Adrenal gland (tissue), 9 donors: ENCODE measurements at regions not wholly inside any gene's neighbourhood (a gene's known extent, or its start where the extent isn't known, plus 50 kb on each side); places are given as distances from the start of the nearest gene placed in this dataset.

Source experiments
- DNase-seq, 7 donors: peaks; one replicate each; pipeline ENCODE4 v3.0.0-alpha.2; 2019 to 2020
- H3K27ac ChIP-seq, 5 donors: fragments of 200-600 bp; sonication (generic) in 4 of 5; 1 replicate in 3 of 5; 2 replicates in 2 of 5; pipeline versions ENCODE4 v1.5.1 to v1.8.0; 2016 to 2020; ENCODE audit warnings: mild to moderate bottlenecking in 1 of 5
- H3K27me3 ChIP-seq: fragments of 200-600 bp; 2 replicates; pipeline ENCODE4 v1.8.0; 2021
- H3K36me3 ChIP-seq, 2 donors: fragments of 200-600 bp; replicated peaks in 1 of 2; 1 replicate in 1 of 2; 2 replicates in 1 of 2; pipeline versions ENCODE4 v1.5.1 to v1.8.0; 2018 to 2022
- H3K4me1 ChIP-seq, 2 donors: fragments of 200-600 bp; replicated peaks in 1 of 2; 1 replicate in 1 of 2; 2 replicates in 1 of 2; pipeline versions ENCODE4 v1.5.1 to v1.8.0; 2018 to 2021
- H3K4me3 ChIP-seq, 4 donors: fragments of 200-600 bp; sonication (generic) in 3 of 4; one replicate each; pipeline ENCODE4 v1.5.1; 2016 to 2018
- H3K9me3 ChIP-seq, 3 donors: fragments of 200-600 bp; sonication (generic) in 1 of 3; replicated peaks in 1 of 3; 1 replicate in 2 of 3; 2 replicates in 1 of 3; pipeline versions ENCODE4 v1.5.1 to v1.8.0; 2016 to 2021
- POLR2A ChIP-seq, 2 donors: fragments of 450-650 bp; IDR thresholded peaks; one replicate each; pipeline ENCODE4 v1.6.1; 2017; ENCODE audit warnings: antibody characterized with exemption in 2 of 2, mild to moderate bottlenecking in 2 of 2, moderate library complexity in 1 of 2
- WGBS, 4 donors: extraction: QIAGEN DNeasy Blood & Tissue Kit in 2 of 4; methylation state at CpG; one replicate each; pipeline versions ENCODE4 v1.1.5 to v1.1.7; 2013 to 2017; 5-methylcytosine and 5-hydroxymethylcytosine counted together
- intact Hi-C, 2 donors: fragments of 100-400 bp; cut with DNase I; formaldehyde crosslinking; loops; one replicate each; pipeline versions ENCODE4 v1.14.1 to v1.15.0; 2022 to 2023
- TF ChIP-seq, protein P1 (sequence below), 6 experiments: fragments of 450-650 bp in 4 of 6; fragments of 200-600 bp in 2 of 6; sonication (generic) in 1 of 6; IDR thresholded peaks; 1 replicate in 5 of 6; 2 replicates in 1 of 6; pipeline versions ENCODE4 v1.5.1 to v1.8.0; 2016 to 2021; ENCODE audit warnings: antibody characterized with exemption in 6 of 6, mild to moderate bottlenecking in 2 of 6, moderate library complexity in 1 of 6
- donor health status: healthy with polysubstance abuse.
- donor health status: Bipolar disorder and iron deficiency.
- donor health status: DM: yes; HTN: yes; CAD: no.
- donor health status: DM: no; HTN: no; CAD: no.
- donor health status: DM: no; HTN: no; CAD: no.

DNA sequence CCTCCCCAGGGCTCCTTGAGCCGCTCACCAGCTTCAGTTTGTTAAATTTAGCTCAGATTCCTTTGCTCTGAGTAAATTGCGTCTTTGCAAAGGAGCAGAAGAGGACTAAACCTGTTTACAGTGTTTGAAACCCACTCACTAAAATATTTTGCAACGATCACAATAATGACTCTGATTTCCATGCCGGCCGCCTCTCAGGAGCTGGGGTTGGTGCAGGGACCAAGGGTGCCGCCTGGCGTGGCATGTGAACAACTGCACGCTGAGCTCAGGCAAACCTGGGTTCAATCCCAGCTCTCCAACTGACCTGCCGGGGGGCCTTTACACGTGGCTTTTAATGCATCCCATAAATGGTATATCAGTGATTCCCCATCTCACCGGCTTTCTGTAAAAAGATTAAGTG, 68.7 kb upstream of the CACNA1A start:
- intact Hi-C loops = no loop called here
- TF ChIP-seq, protein P1, sequence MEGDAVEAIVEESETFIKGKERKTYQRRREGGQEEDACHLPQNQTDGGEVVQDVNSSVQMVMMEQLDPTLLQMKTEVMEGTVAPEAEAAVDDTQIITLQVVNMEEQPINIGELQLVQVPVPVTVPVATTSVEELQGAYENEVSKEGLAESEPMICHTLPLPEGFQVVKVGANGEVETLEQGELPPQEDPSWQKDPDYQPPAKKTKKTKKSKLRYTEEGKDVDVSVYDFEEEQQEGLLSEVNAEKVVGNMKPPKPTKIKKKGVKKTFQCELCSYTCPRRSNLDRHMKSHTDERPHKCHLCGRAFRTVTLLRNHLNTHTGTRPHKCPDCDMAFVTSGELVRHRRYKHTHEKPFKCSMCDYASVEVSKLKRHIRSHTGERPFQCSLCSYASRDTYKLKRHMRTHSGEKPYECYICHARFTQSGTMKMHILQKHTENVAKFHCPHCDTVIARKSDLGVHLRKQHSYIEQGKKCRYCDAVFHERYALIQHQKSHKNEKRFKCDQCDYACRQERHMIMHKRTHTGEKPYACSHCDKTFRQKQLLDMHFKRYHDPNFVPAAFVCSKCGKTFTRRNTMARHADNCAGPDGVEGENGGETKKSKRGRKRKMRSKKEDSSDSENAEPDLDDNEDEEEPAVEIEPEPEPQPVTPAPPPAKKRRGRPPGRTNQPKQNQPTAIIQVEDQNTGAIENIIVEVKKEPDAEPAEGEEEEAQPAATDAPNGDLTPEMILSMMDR (IDR thresholded peaks at IDR 0.05) = peak in 2 of 6 experiments; percentile 11 to 15
- no peak for TF ChIP-seq POLR2A (IDR thresholded peaks at IDR 0.05)
- no peak for DNase-seq
- H3K4me1 ChIP-seq = no peaks in the 10 kb centered on the region
- 45 to 52% (median 49%) methylated on average over 11 of the region's 11 CpGs for WGBS, 4 donors
- H3K9me3 ChIP-seq = no peaks in the 10 kb centered on the region
- no peak overlapping the region for H3K4me3 ChIP-seq
- H3K27ac ChIP-seq = no peak overlapping the region
- no peaks in the 10 kb centered on the region for H3K27me3 ChIP-seq
- no peaks in the 10 kb centered on the region for H3K36me3 ChIP-seq

DNA sequence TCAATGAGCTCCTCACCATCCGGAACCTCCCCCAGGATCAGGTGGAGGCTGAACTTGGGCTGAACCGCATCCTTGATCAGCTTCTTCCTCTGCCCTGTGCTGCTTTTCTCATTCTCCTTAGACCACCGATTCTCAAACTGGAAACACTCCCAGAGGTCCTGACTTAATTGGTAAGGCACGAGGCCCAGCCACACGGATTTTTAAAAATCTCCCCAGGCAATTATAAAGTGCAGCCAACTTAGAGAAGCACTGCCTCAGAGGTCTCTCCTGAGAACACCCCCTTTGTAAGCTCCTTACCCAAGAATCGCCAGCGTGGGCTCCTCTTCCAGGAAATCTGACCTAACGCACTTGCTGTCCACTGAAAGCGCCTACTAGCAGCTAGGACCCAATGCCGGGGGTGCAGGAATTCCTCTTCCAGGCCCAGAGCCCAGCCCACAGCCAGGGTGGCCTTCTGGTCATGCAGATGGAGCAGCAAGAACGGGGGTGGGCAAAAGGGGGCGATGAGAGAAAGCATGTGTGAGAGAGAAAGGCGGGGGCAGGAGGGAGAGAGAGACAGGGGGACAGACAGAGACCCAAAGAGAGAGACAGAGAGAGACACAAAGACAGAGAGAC, 66.9 kb upstream of the CACNA1A start:
- H3K27me3 ChIP-seq = no peaks in the 10 kb centered on the region
- TF ChIP-seq, protein P1 (IDR thresholded peaks at IDR 0.05) = no peak
- TF ChIP-seq POLR2A (IDR thresholded peaks at IDR 0.05) = no peak
- H3K9me3 ChIP-seq = no peaks in the 10 kb centered on the region
- H3K27ac ChIP-seq = no peak overlapping the region
- H3K36me3 ChIP-seq = no peaks in the 10 kb centered on the region
- no peak for DNase-seq
- intact Hi-C loops = no loop called here
- 35 to 45% (median 43%) methylated on average over 13 of the region's 13 CpGs for WGBS, 4 donors
- no peak overlapping the region for H3K4me3 ChIP-seq
- H3K4me1 ChIP-seq = no peaks in the 10 kb centered on the region

DNA sequence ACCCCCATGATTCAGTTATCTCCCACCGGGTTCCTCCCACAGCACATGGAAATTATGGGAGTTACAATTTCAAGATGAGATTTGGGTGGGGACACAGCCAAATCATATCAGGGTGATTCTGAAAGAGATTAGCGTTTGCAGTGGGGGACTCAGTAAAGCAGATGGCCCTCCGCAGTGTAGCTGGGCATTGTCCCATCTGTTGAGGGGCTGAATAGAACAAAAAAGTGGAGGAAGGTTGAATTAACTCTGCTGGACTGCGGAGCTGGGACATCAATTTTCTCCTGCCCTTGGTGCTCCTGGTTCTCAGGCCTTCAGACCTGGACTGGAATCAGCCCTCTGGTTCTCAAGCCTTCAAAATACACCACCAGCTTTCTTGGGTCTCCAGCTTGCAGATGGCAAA, 55.2 kb upstream of the CACNA1A start:
- DNase-seq = no peak
- Histone ChIP-seq H3K36me3 (no peaks in the 10 kb centered on the region), H3K27ac (no peak overlapping the region), H3K4me1 (no peaks in the 10 kb centered on the region), H3K27me3 (no peaks in the 10 kb centered on the region), H3K4me3 (no peak overlapping the region), H3K9me3 (no peaks in the 10 kb centered on the region)
- TF ChIP-seq, protein P1 (IDR thresholded peaks at IDR 0.05) = no peak
- no peak for TF ChIP-seq POLR2A (IDR thresholded peaks at IDR 0.05)
- WGBS, 4 donors = 81 to 95% (median 85%) methylated on average over 4 of the region's 4 CpGs
- intact Hi-C loops = no loop called here

DNA sequence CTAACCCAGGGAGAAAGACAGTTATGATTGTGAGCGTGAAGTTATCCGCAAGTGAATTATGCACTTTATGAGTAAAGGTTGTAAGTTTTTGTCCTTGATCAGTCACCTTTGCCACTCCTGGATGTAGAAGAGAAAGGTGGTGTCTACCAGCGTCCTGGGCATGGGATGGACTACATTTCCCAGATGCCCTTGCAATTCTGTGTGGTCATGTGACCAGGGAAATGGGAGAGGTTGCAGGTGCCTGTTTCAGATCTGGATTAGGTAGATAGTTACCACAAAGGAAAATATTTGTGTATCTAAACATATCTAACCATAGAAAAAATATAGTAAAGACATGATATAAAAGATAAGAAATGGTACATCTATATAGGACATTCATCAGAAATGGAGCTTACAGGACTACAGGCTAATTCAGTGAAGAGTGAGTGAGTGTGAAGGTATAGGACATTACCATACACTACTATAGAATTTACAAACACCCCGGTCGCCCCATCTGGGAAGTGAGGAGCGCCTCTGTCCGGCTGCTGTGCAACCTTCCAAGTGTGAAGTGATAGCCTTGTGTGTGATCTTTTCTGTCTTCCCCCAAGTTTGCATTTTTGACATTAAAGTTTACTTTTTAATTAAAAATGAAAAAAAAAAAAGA, 51.6 kb upstream of the CACNA1A start:
- H3K27me3 ChIP-seq = no peaks in the 10 kb centered on the region
- H3K27ac ChIP-seq = no peak overlapping the region
- no peak for DNase-seq
- intact Hi-C loops = no loop called here
- H3K4me1 ChIP-seq = no peaks in the 10 kb centered on the region
- no peaks in the 10 kb centered on the region for H3K9me3 ChIP-seq
- H3K4me3 ChIP-seq = no peak overlapping the region
- 36 to 48% (median 41%) methylated on average over 7 of the region's 7 CpGs for WGBS, 4 donors
- H3K36me3 ChIP-seq = no peaks in the 10 kb centered on the region
- TF ChIP-seq, protein P1 (IDR thresholded peaks at IDR 0.05) = no peak
- TF ChIP-seq POLR2A (IDR thresholded peaks at IDR 0.05) = no peak
